Fibroblast of lung (primary cell): ENCODE measurements at regions not wholly inside any gene's neighbourhood (a gene's known extent, or its start where the extent isn't known, plus 50 kb on each side); places are given as distances from the start of the nearest gene placed in this dataset.

Experiments
- DNase-seq, 2 donors: peaks; one replicate each; pipeline versions ENCODE4 v3.0.0 to v3.0.0-alpha.2; 2010; ENCODE audit warnings: low read depth in 2 of 2
- H2AFZ ChIP-seq: 2 replicates; pipeline ENCODE4 v1.5.1; 2012; ENCODE audit warnings: low read length, control low read depth, inconsistent platforms
- H3K27ac ChIP-seq: 2 replicates; pipeline ENCODE4 v1.5.1; 2011; ENCODE audit warnings: low read length, control low read depth; ENCODE audit not compliant: insufficient read depth
- H3K27me3 ChIP-seq: 2 replicates; pipeline ENCODE4 v1.5.1; 2011; ENCODE audit warnings: mild to moderate bottlenecking, low read length; ENCODE audit not compliant: control insufficient read depth, insufficient read depth
- H3K36me3 ChIP-seq: 2 replicates; pipeline ENCODE4 v1.5.1; 2011; ENCODE audit warnings: low read length; ENCODE audit not compliant: control insufficient read depth, insufficient read depth
- H3K4me1 ChIP-seq: 2 replicates; pipeline ENCODE4 v1.5.1; 2011; ENCODE audit warnings: low read length; ENCODE audit not compliant: control insufficient read depth, insufficient read depth; ENCODE audit errors: extremely low read depth
- H3K4me2 ChIP-seq: 2 replicates; pipeline ENCODE4 v1.5.1; 2011; ENCODE audit warnings: low read length, control low read depth; ENCODE audit not compliant: insufficient read depth; ENCODE audit errors: extremely low read depth
- H3K4me3 ChIP-seq, 4 experiments: fragments of 200-600 bp in 1 of 4; sonication (generic) in 1 of 4; replicated peaks in 1 of 4; 2 replicates each; pipeline ENCODE4 v1.5.1; 2011 to 2016; ENCODE audit warnings: low read length in 4 of 4, low read depth in 3 of 4, mild to moderate bottlenecking in 3 of 4, control low read depth in 2 of 4, inconsistent platforms in 1 of 4, mixed read lengths in 1 of 4; ENCODE audit not compliant: insufficient read depth in 1 of 4; ENCODE audit errors: control extremely low read depth in 1 of 4
- H3K79me2 ChIP-seq: 2 replicates; pipeline ENCODE4 v1.5.1; 2012; ENCODE audit warnings: mild to moderate bottlenecking, low read length, inconsistent platforms; ENCODE audit not compliant: control insufficient read depth, insufficient read depth
- H3K9ac ChIP-seq: 2 replicates; pipeline ENCODE4 v1.5.1; 2011; ENCODE audit warnings: mild to moderate bottlenecking, low read length, control low read depth; ENCODE audit not compliant: insufficient read depth
- H3K9me3 ChIP-seq: 2 replicates; pipeline ENCODE4 v1.5.1; 2012; ENCODE audit warnings: low read depth, low read length; ENCODE audit not compliant: control insufficient read depth, insufficient read depth
- H4K20me1 ChIP-seq: 2 replicates; pipeline ENCODE4 v1.5.1; 2011; ENCODE audit warnings: low read length; ENCODE audit not compliant: control insufficient read depth, insufficient read depth; ENCODE audit errors: extremely low read depth
- EZH2 ChIP-seq: IDR thresholded peaks from 2 replicates; pipeline ENCODE4 v1.5.1; 2012; ENCODE audit warnings: low read length, control low read depth, mild to moderate bottlenecking; ENCODE audit errors: missing control alignments
- TF ChIP-seq, protein P1 (sequence below), 2 donors: IDR thresholded peaks in 1 of 2; conservative IDR thresholded peaks in 1 of 2; 1 replicate in 1 of 2; 2 replicates in 1 of 2; pipeline ENCODE4 v1.5.1; 2011 to 2012; ENCODE audit warnings: low read length in 2 of 2, control low read depth in 1 of 2, inconsistent platforms in 1 of 2, low read depth in 1 of 2, mild to moderate bottlenecking in 1 of 2

DNA sequence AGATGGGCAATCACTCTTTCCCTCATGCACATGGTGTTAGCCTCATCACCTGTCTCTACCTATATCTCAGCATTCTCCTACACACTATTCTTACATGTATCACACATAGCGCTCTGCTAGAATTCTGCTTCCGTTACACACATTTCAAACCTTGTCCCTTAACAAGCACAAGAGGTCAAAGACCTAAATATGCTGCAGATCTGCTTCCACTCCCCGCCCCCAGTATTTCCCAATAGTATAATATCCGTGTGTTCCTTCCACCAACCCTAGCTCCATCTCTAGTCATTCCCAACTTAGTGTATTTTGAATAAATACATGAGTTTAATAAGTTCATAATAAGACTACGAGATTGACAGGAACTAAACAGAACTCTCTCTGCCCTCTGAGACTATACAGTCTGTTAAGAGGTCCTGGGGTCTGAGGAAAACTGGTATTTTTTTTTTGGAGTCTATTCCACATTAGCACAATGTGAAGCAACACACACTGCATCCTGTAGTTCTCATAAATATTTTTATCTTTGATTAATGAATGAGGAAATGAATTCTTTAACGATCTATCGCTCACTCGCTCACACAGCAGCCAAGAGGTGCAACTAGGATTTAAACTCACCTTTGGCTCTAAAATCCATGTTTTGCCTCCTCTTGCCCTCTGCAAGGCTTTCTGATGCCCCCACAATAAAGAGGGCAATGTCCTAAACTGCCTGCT, 491.6 kb downstream of the QKI start:
- H3K27me3 ChIP-seq, result peaks cover 3% of the 10 kb centered on the region
- H3K36me3 ChIP-seq, result no peaks in the 10 kb centered on the region
- H2AFZ ChIP-seq, result no peak overlapping the region
- H3K9ac ChIP-seq, result no peak overlapping the region
- no peak overlapping the region for H3K4me2 ChIP-seq
- no peak overlapping the region for H3K4me3 ChIP-seq
- DNase-seq, result no peak
- no peaks in the 10 kb centered on the region for H3K4me1 ChIP-seq
- H3K79me2 ChIP-seq, result no peaks in the 10 kb centered on the region
- no peak overlapping the region for H3K27ac ChIP-seq
- no peaks in the 10 kb centered on the region for H4K20me1 ChIP-seq
- TF ChIP-seq, protein P1, sequence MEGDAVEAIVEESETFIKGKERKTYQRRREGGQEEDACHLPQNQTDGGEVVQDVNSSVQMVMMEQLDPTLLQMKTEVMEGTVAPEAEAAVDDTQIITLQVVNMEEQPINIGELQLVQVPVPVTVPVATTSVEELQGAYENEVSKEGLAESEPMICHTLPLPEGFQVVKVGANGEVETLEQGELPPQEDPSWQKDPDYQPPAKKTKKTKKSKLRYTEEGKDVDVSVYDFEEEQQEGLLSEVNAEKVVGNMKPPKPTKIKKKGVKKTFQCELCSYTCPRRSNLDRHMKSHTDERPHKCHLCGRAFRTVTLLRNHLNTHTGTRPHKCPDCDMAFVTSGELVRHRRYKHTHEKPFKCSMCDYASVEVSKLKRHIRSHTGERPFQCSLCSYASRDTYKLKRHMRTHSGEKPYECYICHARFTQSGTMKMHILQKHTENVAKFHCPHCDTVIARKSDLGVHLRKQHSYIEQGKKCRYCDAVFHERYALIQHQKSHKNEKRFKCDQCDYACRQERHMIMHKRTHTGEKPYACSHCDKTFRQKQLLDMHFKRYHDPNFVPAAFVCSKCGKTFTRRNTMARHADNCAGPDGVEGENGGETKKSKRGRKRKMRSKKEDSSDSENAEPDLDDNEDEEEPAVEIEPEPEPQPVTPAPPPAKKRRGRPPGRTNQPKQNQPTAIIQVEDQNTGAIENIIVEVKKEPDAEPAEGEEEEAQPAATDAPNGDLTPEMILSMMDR (conservative IDR thresholded peaks at IDR 0.05 in 1 of 2, IDR thresholded peaks at IDR 0.05 in 1 of 2; ENCODE audit: low read depth in 1 of 2, low read length in 2 of 2), result no peak
- no peak for TF ChIP-seq EZH2
- no peaks in the 10 kb centered on the region for H3K9me3 ChIP-seq

DNA sequence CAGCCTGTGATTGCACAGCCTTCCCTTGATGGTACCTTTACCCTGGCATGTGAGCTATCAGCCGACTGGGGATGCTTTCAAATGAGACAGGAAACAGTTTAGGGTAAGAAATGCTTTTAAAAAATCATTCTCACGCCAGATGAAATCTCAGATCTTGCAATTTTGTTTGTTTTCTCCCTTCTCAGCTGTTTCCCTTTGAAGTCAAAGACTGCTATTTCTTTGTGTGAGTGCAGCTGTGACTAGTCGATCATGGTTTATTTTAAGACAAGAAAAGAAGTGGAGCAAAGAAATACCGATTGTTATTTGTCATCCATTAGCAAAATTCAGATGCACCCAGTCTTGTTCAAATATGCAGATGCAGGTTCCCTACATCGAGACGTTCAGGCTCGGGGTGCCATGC, 489.7 kb downstream of the QKI start:
- H3K4me3 ChIP-seq, result no peak overlapping the region
- no peaks in the 10 kb centered on the region for H4K20me1 ChIP-seq
- no peak overlapping the region for H3K27ac ChIP-seq
- peaks cover 3% of the 10 kb centered on the region for H3K27me3 ChIP-seq
- no peak overlapping the region for H3K4me2 ChIP-seq
- DNase-seq, result peak in 1 of 2 donors; percentile 58
- no peak overlapping the region for H3K9ac ChIP-seq
- no peaks in the 10 kb centered on the region for H3K79me2 ChIP-seq
- no peaks in the 10 kb centered on the region for H3K9me3 ChIP-seq
- H3K36me3 ChIP-seq, result no peaks in the 10 kb centered on the region
- H2AFZ ChIP-seq, result no peak overlapping the region
- TF ChIP-seq, protein P1 (conservative IDR thresholded peaks at IDR 0.05 in 1 of 2, IDR thresholded peaks at IDR 0.05 in 1 of 2; ENCODE audit: low read depth in 1 of 2, low read length in 2 of 2), result no peak
- TF ChIP-seq EZH2, result no peak
- H3K4me1 ChIP-seq, result no peaks in the 10 kb centered on the region

DNA sequence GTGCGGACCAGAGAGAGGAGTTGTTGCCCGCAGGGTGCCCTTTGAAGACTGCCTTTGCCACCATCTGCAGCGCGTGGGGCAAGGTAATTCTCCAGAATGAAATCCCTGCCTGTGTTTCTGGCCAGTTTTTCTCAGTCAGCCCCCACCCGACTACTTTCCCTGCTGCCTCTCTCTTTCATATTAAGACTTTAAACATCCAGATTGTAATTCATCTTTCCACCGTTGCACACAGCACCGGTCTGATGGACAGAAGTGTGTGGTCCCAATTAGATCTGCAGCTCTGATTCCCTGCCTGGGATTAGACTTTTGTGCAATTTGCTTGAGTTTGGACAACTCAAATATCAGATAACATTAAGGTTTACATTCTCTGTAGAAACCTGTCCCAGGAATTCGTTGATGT, 489.0 kb downstream of the QKI start:
- no peak for DNase-seq
- no peak overlapping the region for H2AFZ ChIP-seq
- H3K9me3 ChIP-seq, result no peaks in the 10 kb centered on the region
- H3K4me1 ChIP-seq, result no peaks in the 10 kb centered on the region
- no peak overlapping the region for H3K27ac ChIP-seq
- no peaks in the 10 kb centered on the region for H4K20me1 ChIP-seq
- H3K36me3 ChIP-seq, result no peaks in the 10 kb centered on the region
- H3K4me3 ChIP-seq, result no peak overlapping the region
- H3K9ac ChIP-seq, result no peak overlapping the region
- no peaks in the 10 kb centered on the region for H3K79me2 ChIP-seq
- TF ChIP-seq, protein P1 (conservative IDR thresholded peaks at IDR 0.05 in 1 of 2, IDR thresholded peaks at IDR 0.05 in 1 of 2; ENCODE audit: low read depth in 1 of 2, low read length in 2 of 2), result no peak
- no peak for TF ChIP-seq EZH2
- H3K4me2 ChIP-seq, result no peak overlapping the region
- peaks cover 3% of the 10 kb centered on the region for H3K27me3 ChIP-seq
